ENCODE measurements at regions not wholly inside any gene's neighbourhood (a gene's known extent, or its start where the extent isn't known, plus 50 kb on each side); places are given as distances from the start of the nearest gene placed in this dataset.

- H3K27me3 ChIP-seq = no peaks in the 10 kb centered on the region
- no peaks in the 10 kb centered on the region for H3K36me3 ChIP-seq
- TF ChIP-seq CTCF (IDR thresholded peaks at IDR 0.05) (no peak), EP300 (IDR thresholded peaks at IDR 0.05) (no peak), POLR2A (IDR thresholded peaks at IDR 0.05) (no peak), POLR2AphosphoS5 (IDR thresholded peaks at IDR 0.05) (no peak)
- H3K27ac ChIP-seq = peak overlapping the region; percentile 34
- peaks cover 8% of the 10 kb centered on the region for H3K4me1 ChIP-seq
- H3K9me3 ChIP-seq = no peaks in the 10 kb centered on the region
- WGBS = 43% methylated on average over 9 of the region's 9 CpGs
- H3K4me3 ChIP-seq = peak overlapping the region; percentile 26
- peak; percentile 79 for DNase-seq (ENCODE audit: low spot score in 2 of 2)
Measured at GRCh38 chr6:118748311-118749062, 97.1 kb upstream of the CEP85L start.

GRCh38 chr6:118746825-118747174 is 95.4 kb upstream of the CEP85L start:
- H3K4me3 ChIP-seq = no peak overlapping the region
- no peak overlapping the region for H3K27ac ChIP-seq

GRCh38 chr6:118746145-118746824 is 94.9 kb upstream of the CEP85L start:
- no peak for TF ChIP-seq POLR2AphosphoS5 (IDR thresholded peaks at IDR 0.05)
- TF ChIP-seq EP300 (IDR thresholded peaks at IDR 0.05) = no peak
- TF ChIP-seq POLR2A (IDR thresholded peaks at IDR 0.05) = no peak
- no peak for TF ChIP-seq CTCF (IDR thresholded peaks at IDR 0.05)
- Histone ChIP-seq H3K4me3 (no peak overlapping the region), H3K27me3 (no peaks in the 10 kb centered on the region), H3K36me3 (no peaks in the 10 kb centered on the region), H3K4me1 (peaks cover 8% of the 10 kb centered on the region), H3K27ac (no peak overlapping the region), H3K9me3 (no peaks in the 10 kb centered on the region)
- WGBS = 69% methylated on average over 6 of the region's 6 CpGs
- DNase-seq (ENCODE audit: low spot score in 2 of 2) = no peak

More at GRCh38 chr6:118746825-118747174, 95.4 kb upstream of the CEP85L start:
- TF ChIP-seq POLR2A (IDR thresholded peaks at IDR 0.05) (no peak), CTCF (IDR thresholded peaks at IDR 0.05) (no peak), POLR2AphosphoS5 (IDR thresholded peaks at IDR 0.05) (no peak)
- Histone ChIP-seq H3K36me3 (no peaks in the 10 kb centered on the region), H3K9me3 (no peaks in the 10 kb centered on the region), H3K27me3 (no peaks in the 10 kb centered on the region), H3K4me1 (peaks cover 8% of the 10 kb centered on the region)
- DNase-seq (ENCODE audit: low spot score in 2 of 2) = no peak

- no peaks in the 10 kb centered on the region for H3K9me3 ChIP-seq
- WGBS = 94% methylated on average over 7 of the region's 7 CpGs
- no peaks in the 10 kb centered on the region for H3K36me3 ChIP-seq
- DNase-seq (ENCODE audit: low spot score in 2 of 2) = no peak
- no peak overlapping the region for H3K27ac ChIP-seq
- H3K4me1 ChIP-seq = peaks cover 8% of the 10 kb centered on the region
- TF ChIP-seq POLR2AphosphoS5 (IDR thresholded peaks at IDR 0.05) (no peak), POLR2A (IDR thresholded peaks at IDR 0.05) (no peak), CTCF (IDR thresholded peaks at IDR 0.05) (no peak), EP300 (IDR thresholded peaks at IDR 0.05) (no peak)
- H3K27me3 ChIP-seq = no peaks in the 10 kb centered on the region
- no peak overlapping the region for H3K4me3 ChIP-seq
Measured at GRCh38 chr6:118745156-118745555, 93.8 kb upstream of the CEP85L start.

- Histone ChIP-seq H3K27me3 (no peaks in the 10 kb centered on the region), H3K9me3 (no peaks in the 10 kb centered on the region), H3K36me3 (no peaks in the 10 kb centered on the region), H3K4me1 (peaks cover 8% of the 10 kb centered on the region), H3K27ac (no peak overlapping the region), H3K4me3 (no peak overlapping the region)
- TF ChIP-seq POLR2A (IDR thresholded peaks at IDR 0.05) (no peak), EP300 (IDR thresholded peaks at IDR 0.05) (no peak), POLR2AphosphoS5 (IDR thresholded peaks at IDR 0.05) (no peak), CTCF (IDR thresholded peaks at IDR 0.05) (no peak)
- no peak for DNase-seq (ENCODE audit: low spot score in 2 of 2)
- WGBS = 66% methylated on average over 6 of the region's 6 CpGs
Measured at GRCh38 chr6:118744261-118744941, 93.0 kb upstream of the CEP85L start.

All from suprapubic skin (tissue), 4 donors.